ENCODE measurements at regions not wholly inside any gene's neighbourhood (a gene's known extent, or its start where the extent isn't known, plus 50 kb on each side); places are given as distances from the start of the nearest gene placed in this dataset.

DNA sequence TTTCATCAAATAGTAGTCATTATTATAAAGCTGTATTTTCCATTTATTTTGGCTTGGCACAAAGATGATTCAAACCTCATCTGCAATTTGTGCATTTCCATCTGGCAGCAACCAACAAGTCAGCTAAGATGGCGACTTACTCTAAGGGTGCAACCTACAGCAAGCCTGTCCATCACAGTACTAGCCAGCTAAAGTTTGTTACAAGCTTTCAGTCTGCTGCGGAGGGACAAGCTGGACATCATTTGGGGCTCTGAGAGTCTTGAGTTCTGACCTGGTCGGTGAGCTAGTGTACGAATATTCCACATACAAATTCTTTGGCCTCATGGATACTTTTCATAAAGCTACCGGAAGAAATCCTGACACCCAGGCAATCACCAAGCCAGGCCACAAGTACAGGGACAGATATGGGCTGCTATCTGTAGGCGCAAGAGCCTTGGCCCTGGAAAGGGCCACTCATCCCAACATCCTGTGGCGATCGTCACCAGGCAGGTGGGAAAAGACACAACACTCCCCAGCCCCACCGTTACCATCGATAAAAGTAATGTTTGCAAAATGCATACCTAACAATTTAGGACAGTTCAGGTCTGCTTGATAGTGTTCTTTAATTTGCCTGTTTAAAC is 307.6 kb downstream of the SKIDA1 start:
- ATAC-seq (ENCODE audit: insufficient read depth, low read depth), result no peak
- no peak overlapping the region for H2AFZ ChIP-seq (ENCODE audit: low read depth, low read length)

DNA sequence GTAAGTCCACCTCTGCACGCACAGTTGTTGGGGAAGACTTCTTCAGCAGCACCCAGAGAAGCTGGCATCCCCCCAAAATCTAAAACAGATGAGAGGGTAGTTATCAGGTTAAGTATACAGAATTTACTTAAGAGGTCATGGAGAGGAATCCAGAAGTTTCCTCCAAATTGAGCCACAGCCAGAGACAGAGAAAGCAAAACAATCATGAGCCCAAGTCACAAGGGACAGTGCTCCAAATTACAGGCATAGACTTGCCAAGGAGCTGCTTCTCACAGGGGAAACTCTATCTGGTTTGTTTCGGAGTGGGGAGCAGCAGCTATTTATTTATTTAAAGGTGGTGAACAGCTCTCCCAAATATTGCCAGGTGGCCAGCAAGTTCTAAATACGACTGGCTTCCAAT is 308.4 kb downstream of the SKIDA1 start:
- Histone ChIP-seq H3K27ac (ENCODE audit: low read length) (no peak overlapping the region), H3K9ac (ENCODE audit: low read depth, low read length) (no peak overlapping the region), H3K4me1 (ENCODE audit: insufficient read depth, low read length) (no peaks in the 10 kb centered on the region), H3K79me2 (ENCODE audit: insufficient read depth, low read length) (no peaks in the 10 kb centered on the region), H4K20me1 (ENCODE audit: insufficient read depth, low read length) (no peaks in the 10 kb centered on the region), H3K36me3 (ENCODE audit: insufficient read depth, low read length) (no peaks in the 10 kb centered on the region), H3K4me3 (ENCODE audit: low read depth in 1 of 2, low read length in 2 of 2) (no peak overlapping the region), H3K27me3 (ENCODE audit: insufficient read depth, low read length, poor library complexity) (peaks cover 3% of the 10 kb centered on the region), H3K4me2 (ENCODE audit: insufficient read depth, low read length) (no peak overlapping the region), H3K9me3 (ENCODE audit: insufficient read depth, low read length, severe bottlenecking) (no peaks in the 10 kb centered on the region), H2AFZ (ENCODE audit: low read depth, low read length) (no peak overlapping the region)
- no peak for DNase-seq
- ATAC-seq (ENCODE audit: insufficient read depth, low read depth), result no peak
- TF ChIP-seq, protein P1, sequence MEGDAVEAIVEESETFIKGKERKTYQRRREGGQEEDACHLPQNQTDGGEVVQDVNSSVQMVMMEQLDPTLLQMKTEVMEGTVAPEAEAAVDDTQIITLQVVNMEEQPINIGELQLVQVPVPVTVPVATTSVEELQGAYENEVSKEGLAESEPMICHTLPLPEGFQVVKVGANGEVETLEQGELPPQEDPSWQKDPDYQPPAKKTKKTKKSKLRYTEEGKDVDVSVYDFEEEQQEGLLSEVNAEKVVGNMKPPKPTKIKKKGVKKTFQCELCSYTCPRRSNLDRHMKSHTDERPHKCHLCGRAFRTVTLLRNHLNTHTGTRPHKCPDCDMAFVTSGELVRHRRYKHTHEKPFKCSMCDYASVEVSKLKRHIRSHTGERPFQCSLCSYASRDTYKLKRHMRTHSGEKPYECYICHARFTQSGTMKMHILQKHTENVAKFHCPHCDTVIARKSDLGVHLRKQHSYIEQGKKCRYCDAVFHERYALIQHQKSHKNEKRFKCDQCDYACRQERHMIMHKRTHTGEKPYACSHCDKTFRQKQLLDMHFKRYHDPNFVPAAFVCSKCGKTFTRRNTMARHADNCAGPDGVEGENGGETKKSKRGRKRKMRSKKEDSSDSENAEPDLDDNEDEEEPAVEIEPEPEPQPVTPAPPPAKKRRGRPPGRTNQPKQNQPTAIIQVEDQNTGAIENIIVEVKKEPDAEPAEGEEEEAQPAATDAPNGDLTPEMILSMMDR (IDR thresholded peaks at IDR 0.05; ENCODE audit: borderline replicate concordance, extremely low read depth, low read length, poor library complexity, severe bottlenecking), result no peak
- no peak for TF ChIP-seq EZH2 (IDR thresholded peaks at IDR 0.05; ENCODE audit: borderline replicate concordance, low read depth, low read length, severe bottlenecking)

More for the DNA sequence above, 307.6 kb downstream of the SKIDA1 start:
- Histone ChIP-seq H3K4me2 (ENCODE audit: insufficient read depth, low read length) (no peak overlapping the region), H4K20me1 (ENCODE audit: insufficient read depth, low read length) (no peaks in the 10 kb centered on the region), H3K79me2 (ENCODE audit: insufficient read depth, low read length) (no peaks in the 10 kb centered on the region), H3K4me3 (ENCODE audit: low read depth in 1 of 2, low read length in 2 of 2) (no peak overlapping the region), H3K9me3 (ENCODE audit: insufficient read depth, low read length, severe bottlenecking) (no peaks in the 10 kb centered on the region), H3K36me3 (ENCODE audit: insufficient read depth, low read length) (no peaks in the 10 kb centered on the region), H3K27me3 (ENCODE audit: insufficient read depth, low read length, poor library complexity) (peaks cover 3% of the 10 kb centered on the region), H3K9ac (ENCODE audit: low read depth, low read length) (no peak overlapping the region), H3K27ac (ENCODE audit: low read length) (no peak overlapping the region), H3K4me1 (ENCODE audit: insufficient read depth, low read length) (no peaks in the 10 kb centered on the region)
- DNase-seq, result no peak
- TF ChIP-seq, protein P1 (IDR thresholded peaks at IDR 0.05; ENCODE audit: borderline replicate concordance, extremely low read depth, low read length, poor library complexity, severe bottlenecking), result no peak

DNA sequence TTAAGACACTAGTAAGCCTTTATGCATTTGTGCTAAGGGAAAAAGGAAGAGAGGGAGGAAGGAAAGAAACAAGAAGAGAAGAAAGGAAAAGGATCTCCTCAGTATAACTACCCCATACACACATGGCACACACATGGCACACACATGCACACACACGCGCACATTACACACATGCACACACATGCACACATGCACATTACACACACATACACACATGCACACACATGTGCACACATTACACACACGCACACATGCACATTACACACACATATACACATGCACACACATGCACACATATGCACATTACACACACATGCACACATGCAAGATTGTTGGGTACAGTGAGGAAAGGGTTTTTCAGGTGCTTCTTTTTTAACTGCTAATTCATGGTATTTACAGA is 311.2 kb downstream of the SKIDA1 start:
- no peak overlapping the region for H3K9ac ChIP-seq (ENCODE audit: low read depth, low read length)
- no peak overlapping the region for H3K27ac ChIP-seq (ENCODE audit: low read length)
- H2AFZ ChIP-seq (ENCODE audit: low read depth, low read length), result no peak overlapping the region
- no peak for ATAC-seq (ENCODE audit: insufficient read depth, low read depth)
- peaks cover 3% of the 10 kb centered on the region for H3K27me3 ChIP-seq (ENCODE audit: insufficient read depth, low read length, poor library complexity)
- no peak for TF ChIP-seq EZH2 (IDR thresholded peaks at IDR 0.05; ENCODE audit: borderline replicate concordance, low read depth, low read length, severe bottlenecking)
- TF ChIP-seq, protein P1 (IDR thresholded peaks at IDR 0.05; ENCODE audit: borderline replicate concordance, extremely low read depth, low read length, poor library complexity, severe bottlenecking), result no peak
- no peaks in the 10 kb centered on the region for H3K4me1 ChIP-seq (ENCODE audit: insufficient read depth, low read length)
- H3K79me2 ChIP-seq (ENCODE audit: insufficient read depth, low read length), result no peaks in the 10 kb centered on the region
- H3K4me3 ChIP-seq (ENCODE audit: low read depth in 1 of 2, low read length in 2 of 2), result no peak overlapping the region
- no peak for DNase-seq
- H3K4me2 ChIP-seq (ENCODE audit: insufficient read depth, low read length), result no peak overlapping the region
- no peaks in the 10 kb centered on the region for H3K9me3 ChIP-seq (ENCODE audit: insufficient read depth, low read length, severe bottlenecking)
- H4K20me1 ChIP-seq (ENCODE audit: insufficient read depth, low read length), result no peaks in the 10 kb centered on the region
- no peaks in the 10 kb centered on the region for H3K36me3 ChIP-seq (ENCODE audit: insufficient read depth, low read length)

DNA sequence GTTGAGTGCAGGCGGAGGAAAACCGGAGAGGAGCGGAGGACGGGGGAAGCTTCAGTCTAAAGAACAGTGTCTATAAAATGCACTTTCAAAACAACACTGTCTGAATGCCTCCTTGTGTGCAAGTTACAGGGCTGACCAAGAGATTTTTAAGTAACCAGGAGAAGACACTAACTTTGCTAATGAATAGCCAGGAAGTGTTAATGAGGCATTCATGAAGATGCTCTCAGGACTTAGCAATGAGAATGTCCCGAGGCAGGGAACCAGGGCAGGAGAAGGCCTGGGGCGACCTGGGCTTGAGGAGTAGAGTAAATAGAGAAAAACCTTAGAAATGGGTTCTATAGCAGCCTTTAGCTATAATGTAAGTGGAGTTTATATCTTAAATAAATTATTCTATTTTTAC is 312.1 kb downstream of the SKIDA1 start:
- H3K4me3 ChIP-seq (ENCODE audit: low read depth in 1 of 2, low read length in 2 of 2), result no peak overlapping the region
- DNase-seq (no peak), ATAC-seq (ENCODE audit: insufficient read depth, low read depth) (no peak)
- H3K4me2 ChIP-seq (ENCODE audit: insufficient read depth, low read length), result no peak overlapping the region
- no peaks in the 10 kb centered on the region for H3K36me3 ChIP-seq (ENCODE audit: insufficient read depth, low read length)
- H2AFZ ChIP-seq (ENCODE audit: low read depth, low read length), result no peak overlapping the region
- H3K4me1 ChIP-seq (ENCODE audit: insufficient read depth, low read length), result no peaks in the 10 kb centered on the region
- no peaks in the 10 kb centered on the region for H4K20me1 ChIP-seq (ENCODE audit: insufficient read depth, low read length)
- H3K27ac ChIP-seq (ENCODE audit: low read length), result no peak overlapping the region
- H3K27me3 ChIP-seq (ENCODE audit: insufficient read depth, low read length, poor library complexity), result peaks cover 3% of the 10 kb centered on the region
- H3K9ac ChIP-seq (ENCODE audit: low read depth, low read length), result no peak overlapping the region
- TF ChIP-seq, protein P1 (IDR thresholded peaks at IDR 0.05; ENCODE audit: borderline replicate concordance, extremely low read depth, low read length, poor library complexity, severe bottlenecking), result no peak
- TF ChIP-seq EZH2 (IDR thresholded peaks at IDR 0.05; ENCODE audit: borderline replicate concordance, low read depth, low read length, severe bottlenecking), result no peak
- H3K9me3 ChIP-seq (ENCODE audit: insufficient read depth, low read length, severe bottlenecking), result no peaks in the 10 kb centered on the region
- no peaks in the 10 kb centered on the region for H3K79me2 ChIP-seq (ENCODE audit: insufficient read depth, low read length)

Data from DND-41 (cell line).